HG03442 (cell line): ENCODE measurements at regions not wholly inside any gene's neighbourhood (a gene's known extent, or its start where the extent isn't known, plus 50 kb on each side); places are given as distances from the start of the nearest gene placed in this dataset.
A peak's percentile ranks its signal among the peaks of the same experiment; 100 is the strongest.
"Not testable (repeated sequence)": the region's sequence is repeated elsewhere in the genome, so short reads cannot be mapped to it uniquely, and the experiment has no call there.

Experiments used
- ATAC-seq: cut with Tn5 transposase; IDR thresholded peaks from one replicate; pipeline ENCODE4 v1.9.1; 2021; ENCODE audit warnings: mild to moderate bottlenecking, moderate library complexity; ENCODE audit not compliant: unreplicated experiment

DNA sequence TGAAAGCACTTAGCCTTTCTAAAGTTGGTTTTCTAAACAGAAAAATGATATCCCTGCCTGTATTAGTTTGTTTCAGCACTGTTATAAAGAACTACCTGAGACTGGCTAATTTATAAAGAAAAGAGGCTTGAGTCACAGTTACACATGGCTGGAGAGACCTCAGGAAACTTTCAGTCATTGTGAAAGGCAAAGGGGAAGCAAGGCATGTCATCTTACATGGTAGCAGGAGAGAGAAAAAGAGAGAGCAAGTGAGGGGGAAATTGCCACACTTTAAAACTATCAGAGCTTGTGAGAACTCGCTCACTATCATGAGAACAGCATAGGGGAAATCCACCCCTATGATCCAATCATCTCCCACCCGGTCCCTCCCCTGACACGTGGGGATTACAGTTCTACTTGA lies 64.9 kb downstream of the FAM170A start:
- ATAC-seq: peak; percentile 50

DNA sequence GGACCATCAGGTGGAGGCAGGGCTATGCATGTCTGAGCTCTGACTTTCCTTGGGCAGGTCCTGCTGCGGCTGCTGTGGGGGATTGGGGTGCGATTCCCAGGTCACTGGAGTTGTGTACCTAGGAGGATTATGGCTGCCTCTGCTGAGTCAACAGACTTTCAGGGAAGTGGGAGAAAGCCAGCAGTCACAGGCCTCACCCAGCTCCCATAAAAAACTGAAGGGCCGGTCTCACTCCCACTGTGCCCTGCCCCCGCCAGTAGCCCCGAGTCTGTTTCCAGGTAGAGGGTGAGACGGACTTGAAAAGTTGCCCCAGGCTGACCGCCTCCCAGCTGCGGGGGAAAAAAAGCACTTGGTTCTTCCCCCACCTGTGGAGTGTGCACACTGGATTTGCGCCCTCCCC lies 76.7 kb downstream of the FAM170A start:
- ATAC-seq: no peak

- ATAC-seq: peak; percentile 64
Observed at GRCh38 chr5:119708076-119708790, 78.9 kb downstream of the FAM170A start.

- no peak for ATAC-seq
Observed at GRCh38 chr5:119721775-119722174, 92.4 kb downstream of the FAM170A start.

DNA sequence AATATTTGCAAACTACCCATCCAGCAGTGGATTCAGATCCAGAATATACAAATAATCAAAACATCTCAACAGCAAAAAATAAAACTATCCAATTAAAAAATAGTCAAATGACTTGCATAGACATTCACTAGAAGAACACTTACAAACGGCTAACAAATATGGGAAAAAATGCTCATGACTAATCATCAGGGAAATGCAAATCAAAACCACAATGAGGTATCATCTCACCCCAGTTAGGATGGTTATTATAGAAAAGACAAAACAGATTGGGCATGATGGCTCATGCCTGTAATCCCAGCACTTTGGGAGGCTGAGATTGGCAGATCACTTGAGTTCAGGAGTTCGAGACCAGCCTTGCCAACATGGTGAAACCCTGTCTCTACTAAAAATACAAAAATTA lies 95.9 kb downstream of the FAM170A start:
- not testable (repeated sequence) for ATAC-seq

GRCh38 chr5:119726544-119726943 lies 97.2 kb downstream of the FAM170A start:
- no peak for ATAC-seq

DNA sequence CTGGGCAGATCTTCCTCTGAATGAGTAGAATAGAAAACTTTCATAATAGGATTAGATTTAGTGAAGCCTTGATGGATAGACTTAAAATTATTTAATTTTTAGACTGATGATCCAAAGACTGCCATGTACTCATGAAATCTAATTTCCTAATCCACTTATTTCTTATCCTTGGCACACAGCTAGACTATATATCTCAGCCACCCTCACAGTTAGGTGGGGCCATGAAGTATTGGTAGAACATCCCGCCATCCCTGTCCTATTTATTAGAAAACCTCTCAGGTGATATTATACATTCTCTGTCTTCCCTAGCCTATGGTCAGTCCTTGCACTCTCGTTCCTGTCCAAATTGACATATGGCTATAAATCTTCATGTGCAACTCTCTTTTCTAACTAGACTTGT lies 110.9 kb downstream of the FAM170A start:
- no peak for ATAC-seq

DNA sequence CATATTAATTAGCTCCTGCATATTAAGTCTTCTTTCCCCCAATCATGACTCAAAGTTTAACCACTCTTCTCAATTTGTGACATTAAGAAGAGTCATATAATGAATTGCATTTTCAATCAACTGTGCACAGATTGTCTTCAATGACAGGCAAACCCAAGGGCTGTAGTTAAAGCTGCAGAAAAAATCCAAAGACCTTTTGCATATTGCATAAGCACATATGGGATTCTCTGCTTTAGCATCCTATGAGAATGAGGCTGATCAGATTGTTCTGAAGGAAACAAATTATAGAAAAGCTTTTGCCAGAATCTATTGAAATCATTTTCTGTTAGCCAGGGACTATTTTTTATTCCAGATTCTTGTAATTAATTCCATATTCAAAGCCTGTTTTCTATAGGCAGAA lies 112.3 kb downstream of the FAM170A start:
- no peak for ATAC-seq

DNA sequence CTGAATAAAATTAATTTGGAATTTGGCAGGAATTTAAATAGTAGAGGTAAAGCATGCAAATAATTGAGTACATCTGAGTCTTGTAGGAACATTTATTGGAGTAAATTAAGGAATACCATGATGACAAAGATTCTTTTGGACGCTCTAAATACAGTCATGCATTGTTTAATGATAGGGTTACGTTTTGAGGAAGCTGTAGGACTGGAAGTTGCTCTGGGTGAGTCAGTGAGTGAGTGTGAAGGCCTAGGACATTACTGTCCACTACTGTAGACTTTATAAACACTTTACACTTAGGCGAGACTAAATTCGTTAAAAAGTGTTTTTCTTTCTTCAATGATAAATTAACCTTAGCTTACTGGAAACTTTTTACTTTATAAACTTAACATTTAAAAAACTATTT lies 113.0 kb downstream of the FAM170A start:
- no peak for ATAC-seq

- ATAC-seq: peak; percentile 91
Observed at GRCh38 chr5:119743927-119744326, 114.6 kb downstream of the FAM170A start.

DNA sequence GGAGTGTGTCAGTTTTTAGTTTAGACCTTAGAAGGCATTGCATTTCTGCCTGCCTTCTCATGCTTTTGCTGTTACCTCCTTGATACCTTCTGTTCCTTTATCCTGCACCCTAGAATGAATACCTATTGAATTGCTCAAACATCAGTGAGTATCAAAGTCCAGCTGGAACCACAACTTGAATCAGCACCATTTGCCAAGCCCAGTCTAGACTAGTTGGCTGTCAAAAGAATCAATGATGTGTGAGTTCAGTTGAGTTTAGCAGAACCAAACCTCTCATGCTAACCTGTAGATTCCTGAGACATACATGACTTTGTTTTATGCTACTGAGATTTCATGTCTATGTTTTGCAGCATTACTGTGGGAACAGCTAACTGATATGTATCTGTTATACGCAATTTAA lies 116.6 kb downstream of the FAM170A start:
- ATAC-seq: no peak

DNA sequence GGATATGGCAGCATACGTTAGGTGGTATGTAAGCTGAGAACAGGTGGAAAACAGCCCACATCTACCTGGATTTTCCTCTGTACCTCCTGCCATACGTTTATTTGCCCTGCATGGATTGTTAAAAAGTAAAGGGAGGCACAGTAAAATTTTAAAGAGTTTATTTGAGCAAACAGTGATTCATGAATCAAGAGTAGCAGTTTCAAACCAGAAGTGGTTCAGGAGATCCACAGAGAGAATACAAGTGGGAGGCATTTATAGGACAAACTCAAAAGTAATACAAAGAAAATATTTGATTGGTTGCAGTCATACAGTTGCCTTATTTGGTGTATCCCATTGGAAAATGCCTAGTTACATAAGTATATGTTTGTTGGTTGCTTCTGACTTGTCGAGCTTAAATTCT lies 117.6 kb downstream of the FAM170A start:
- ATAC-seq: no peak

- no peak for ATAC-seq
Observed at GRCh38 chr5:119750887-119751733, 121.8 kb downstream of the FAM170A start.

GRCh38 chr5:119751734-119752094 lies 122.4 kb downstream of the FAM170A start:
- no peak for ATAC-seq

GRCh38 chr5:119752921-119753886 lies 123.8 kb downstream of the FAM170A start:
- ATAC-seq: no peak

- not testable (repeated sequence) for ATAC-seq
Observed at GRCh38 chr5:119754825-119755224, 125.5 kb downstream of the FAM170A start.

DNA sequence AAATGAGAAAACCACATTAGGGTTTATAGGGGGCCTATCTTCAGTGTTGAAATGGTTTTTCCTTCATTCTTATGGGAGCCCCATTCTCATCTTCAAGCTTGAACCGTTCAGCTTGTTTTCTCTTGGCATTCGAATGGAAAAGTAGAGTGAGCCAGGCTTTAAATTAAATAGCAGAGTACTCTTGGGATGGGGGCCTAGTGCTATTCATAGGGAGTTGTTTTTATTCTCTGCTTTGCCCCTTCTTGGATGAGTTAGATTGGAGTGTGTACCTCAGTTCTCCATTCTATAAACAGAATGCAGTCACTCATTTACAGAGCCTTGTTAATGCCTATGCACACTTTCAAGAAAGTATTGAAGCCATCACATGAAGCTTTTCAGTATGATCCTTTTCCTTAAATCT lies 127.9 kb downstream of the FAM170A start:
- ATAC-seq: no peak

GRCh38 chr5:119769695-119770693 lies 140.6 kb downstream of the FAM170A start:
- ATAC-seq: not testable (repeated sequence)

DNA sequence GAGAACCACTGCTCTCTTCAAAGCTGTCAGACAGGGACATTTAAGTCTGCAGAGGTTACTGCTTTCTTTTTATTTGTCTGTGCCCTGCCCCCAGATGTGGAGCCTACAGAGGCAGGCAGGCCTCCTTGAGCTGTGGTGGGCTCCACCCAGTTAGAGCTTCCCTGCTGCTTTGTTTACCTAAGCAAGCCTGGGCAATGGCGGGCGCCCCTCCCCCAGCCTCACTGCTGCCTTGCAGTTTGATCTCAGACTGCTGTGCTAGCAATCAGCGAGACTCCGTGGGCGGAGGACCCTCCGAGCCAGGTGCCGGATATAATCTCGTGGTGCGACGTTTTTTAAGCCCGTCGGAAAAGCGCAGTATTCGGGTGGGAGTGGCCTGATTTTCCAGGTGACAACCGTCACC lies 150.8 kb downstream of the FAM170A start:
- ATAC-seq: not testable (repeated sequence)

DNA sequence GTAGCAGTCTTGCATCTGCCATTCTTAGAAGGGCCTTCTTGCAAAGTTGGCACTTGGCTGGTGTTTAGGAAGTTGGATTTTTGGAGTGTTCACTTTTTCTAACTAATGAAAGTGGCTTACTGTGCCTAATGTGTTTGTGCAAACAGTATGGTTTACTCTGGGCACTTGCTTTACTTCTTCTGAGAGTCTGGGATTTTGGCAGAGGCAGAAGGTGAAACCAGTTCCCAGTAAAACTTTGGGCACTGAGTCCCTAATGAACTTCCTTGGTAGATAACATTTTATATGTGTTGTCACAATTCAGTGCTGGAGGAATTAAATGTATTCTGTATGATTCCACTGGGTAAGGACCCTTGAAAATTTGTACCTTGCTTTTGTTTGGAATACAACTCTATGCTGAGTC lies 155.7 kb downstream of the FAM170A start:
- ATAC-seq: no peak
